ENCODE measurements at regions not wholly inside any gene's neighbourhood (a gene's known extent, or its start where the extent isn't known, plus 50 kb on each side); places are given as distances from the start of the nearest gene placed in this dataset.
"Not testable (repeated sequence)": the region's sequence is repeated elsewhere in the genome, so short reads cannot be mapped to it uniquely, and the experiment has no call there.

- WGBS (ENCODE audit: insufficient coverage): no CpG with 5 or more reads among the region's 3 CpGs
- no peaks in the 10 kb centered on the region for H3K36me3 Mint-ChIP-seq
- H3K27me3 ChIP-seq (replicated peaks in 1 of 2; ENCODE audit: control insufficient read depth in 2 of 2, extremely low read depth in 1 of 2, insufficient read depth in 2 of 2, low read length in 1 of 2): no peaks in the 10 kb centered on the region
- H3K4me1 ChIP-seq (ENCODE audit: control insufficient read depth in 1 of 2, extremely low read depth in 1 of 2, insufficient read depth in 2 of 2, low read length in 2 of 2): no peaks in the 10 kb centered on the region
- ChIA-PET CTCF (no interaction called here), POLR2A (no interaction called here)
- no peak overlapping the region for H3K27ac ChIP-seq (ENCODE audit: low read length)
- no peak overlapping the region for H3K4me3 ChIP-seq (ENCODE audit: control insufficient read depth in 1 of 2, extremely low read depth in 1 of 2, low read length in 1 of 2)
- DNase-seq (no peak), ATAC-seq (replicated peaks in 1 of 4) (no peak)
- H3K27ac Mint-ChIP-seq: no peak overlapping the region
- H3K9me3 Mint-ChIP-seq: peaks cover 6 to 17% (median 12%) of the 10 kb centered on the region in 3 donors
- H3K9me3 ChIP-seq: no peaks in the 10 kb centered on the region
- no peaks in the 10 kb centered on the region for H3K36me3 ChIP-seq (ENCODE audit: control insufficient read depth in 2 of 2, extremely low read depth in 1 of 2, insufficient read depth in 1 of 2, low read length in 1 of 2)
- H3K27me3 Mint-ChIP-seq: no peaks in the 10 kb centered on the region
- no peaks in the 10 kb centered on the region for H3K4me1 Mint-ChIP-seq
- no peak overlapping the region for H3K4me3 Mint-ChIP-seq
Observed at GRCh38 chr5:125484272-125484741, 737.9 kb upstream of the ZNF608 start.

DNA sequence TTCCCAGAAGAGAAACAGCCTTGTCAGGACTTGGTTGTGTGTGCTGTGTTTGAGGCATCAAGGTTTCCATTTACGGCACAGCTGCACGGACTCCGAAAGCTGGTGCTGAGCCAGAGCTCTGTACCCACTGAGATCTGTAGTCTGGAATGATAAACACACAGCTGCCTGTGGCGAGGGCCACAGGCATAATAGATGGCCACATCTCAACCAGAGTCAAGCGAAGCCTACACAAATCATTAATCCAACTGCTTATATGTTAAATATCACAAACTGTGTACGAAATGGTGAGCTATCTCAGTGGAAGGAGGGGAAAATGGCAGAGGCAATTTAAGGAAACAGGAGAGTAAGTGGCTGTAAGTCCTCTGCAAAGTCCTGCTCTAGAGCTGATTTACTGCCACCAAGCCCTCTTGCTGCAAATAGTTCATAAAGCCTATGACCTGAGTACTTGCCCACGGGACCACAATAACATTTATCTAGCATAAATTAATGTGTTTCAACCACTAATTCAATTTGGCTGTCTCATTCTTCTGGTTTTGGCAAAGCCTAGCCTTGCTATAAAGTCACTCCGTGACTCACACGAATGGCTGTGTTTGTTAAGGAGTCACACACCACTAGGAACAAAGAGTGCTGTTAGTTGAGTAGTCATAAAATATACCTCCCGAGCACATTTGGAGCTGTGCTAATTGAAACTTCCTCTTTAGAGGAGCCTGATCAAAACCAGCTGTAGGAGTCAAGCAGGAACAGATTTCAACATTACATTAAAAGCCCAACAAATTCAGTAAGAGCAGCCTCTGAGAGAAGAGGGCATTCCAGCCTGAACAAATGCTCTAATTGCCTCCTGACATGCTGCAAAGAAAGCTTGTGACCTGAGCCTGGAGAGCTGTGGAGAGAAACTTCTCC, 738.6 kb upstream of the ZNF608 start:
- H3K27me3 Mint-ChIP-seq: no peaks in the 10 kb centered on the region
- Histone ChIP-seq H3K27me3 (replicated peaks in 1 of 2; ENCODE audit: control insufficient read depth in 2 of 2, extremely low read depth in 1 of 2, insufficient read depth in 2 of 2, low read length in 1 of 2) (no peaks in the 10 kb centered on the region), H3K4me1 (ENCODE audit: control insufficient read depth in 1 of 2, extremely low read depth in 1 of 2, insufficient read depth in 2 of 2, low read length in 2 of 2) (no peaks in the 10 kb centered on the region), H3K27ac (ENCODE audit: low read length) (no peak overlapping the region), H3K4me3 (ENCODE audit: control insufficient read depth in 1 of 2, extremely low read depth in 1 of 2, low read length in 1 of 2) (no peak overlapping the region), H3K9me3 (no peaks in the 10 kb centered on the region), H3K36me3 (ENCODE audit: control insufficient read depth in 2 of 2, extremely low read depth in 1 of 2, insufficient read depth in 1 of 2, low read length in 1 of 2) (no peaks in the 10 kb centered on the region)
- ChIA-PET POLR2A (no interaction called here), CTCF (no interaction called here)
- WGBS (ENCODE audit: insufficient coverage): 70% methylated on average over 4 of the region's 10 CpGs
- ATAC-seq (replicated peaks in 1 of 4) (no peak), DNase-seq (no peak)
- H3K9me3 Mint-ChIP-seq: peaks cover 3 to 11% (median 8%) of the 10 kb centered on the region in 3 donors
- H3K4me1 Mint-ChIP-seq: no peaks in the 10 kb centered on the region
- no peak overlapping the region for H3K4me3 Mint-ChIP-seq
- H3K36me3 Mint-ChIP-seq: no peaks in the 10 kb centered on the region
- no peak overlapping the region for H3K27ac Mint-ChIP-seq

DNA sequence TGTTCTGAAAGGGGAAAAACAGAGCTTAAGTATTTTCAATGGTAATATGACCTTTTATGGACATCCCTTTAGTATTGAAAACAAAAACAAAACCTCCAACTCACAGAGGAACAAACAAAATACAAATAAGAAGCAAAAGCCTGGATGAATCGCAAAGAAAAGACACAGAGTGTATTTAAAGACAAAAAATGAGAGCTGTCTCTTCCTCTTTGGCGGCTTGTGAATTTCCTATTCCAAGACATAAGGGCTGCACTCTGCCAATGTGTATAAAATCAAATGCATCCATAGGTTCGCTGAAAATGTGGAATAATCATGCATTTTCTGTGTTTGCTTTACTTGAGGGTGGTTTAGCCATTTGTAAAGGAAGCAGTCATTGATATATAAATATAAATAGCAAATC, 739.3 kb upstream of the ZNF608 start:
- peaks cover 3 to 10% (median 8%) of the 10 kb centered on the region in 3 donors for H3K9me3 Mint-ChIP-seq
- no peaks in the 10 kb centered on the region for H3K4me1 Mint-ChIP-seq
- Histone ChIP-seq H3K4me3 (ENCODE audit: control insufficient read depth in 1 of 2, extremely low read depth in 1 of 2, low read length in 1 of 2) (no peak overlapping the region), H3K27ac (ENCODE audit: low read length) (no peak overlapping the region), H3K36me3 (ENCODE audit: control insufficient read depth in 2 of 2, extremely low read depth in 1 of 2, insufficient read depth in 1 of 2, low read length in 1 of 2) (no peaks in the 10 kb centered on the region), H3K4me1 (ENCODE audit: control insufficient read depth in 1 of 2, extremely low read depth in 1 of 2, insufficient read depth in 2 of 2, low read length in 2 of 2) (no peaks in the 10 kb centered on the region), H3K27me3 (replicated peaks in 1 of 2; ENCODE audit: control insufficient read depth in 2 of 2, extremely low read depth in 1 of 2, insufficient read depth in 2 of 2, low read length in 1 of 2) (no peaks in the 10 kb centered on the region), H3K9me3 (no peaks in the 10 kb centered on the region)
- CTCF ChIA-PET: no interaction called here
- no peak overlapping the region for H3K4me3 Mint-ChIP-seq
- H3K27ac Mint-ChIP-seq: no peak overlapping the region
- POLR2A ChIA-PET: no interaction called here
- H3K36me3 Mint-ChIP-seq: no peaks in the 10 kb centered on the region
- H3K27me3 Mint-ChIP-seq: no peaks in the 10 kb centered on the region
- DNase-seq (no peak), ATAC-seq (replicated peaks in 1 of 4) (no peak)
- WGBS (ENCODE audit: insufficient coverage): no CpG with 5 or more reads among the region's 3 CpGs

DNA sequence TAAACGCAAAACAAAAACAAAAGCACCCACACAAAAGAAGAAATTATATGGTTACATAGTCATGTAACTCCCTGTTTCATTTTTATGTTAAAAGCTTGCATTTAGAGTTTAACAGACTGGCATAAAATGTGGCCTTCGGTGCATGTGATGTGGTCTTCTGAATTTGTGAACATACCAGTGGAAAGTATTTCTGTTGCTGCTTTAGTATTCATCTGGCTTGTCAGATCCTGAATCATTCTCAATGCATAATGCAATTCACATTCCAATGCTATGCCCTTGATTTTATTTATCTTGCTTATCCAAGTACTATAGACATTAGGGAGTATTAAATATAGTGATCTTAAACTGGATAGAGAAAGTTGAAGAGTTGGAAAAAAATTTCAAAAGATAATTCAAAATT, 740.2 kb upstream of the ZNF608 start:
- H3K27me3 Mint-ChIP-seq: no peaks in the 10 kb centered on the region
- CTCF ChIA-PET: no interaction called here

GRCh38 chr5:125487231-125487630, 740.8 kb upstream of the ZNF608 start:
- no peaks in the 10 kb centered on the region for H3K4me1 ChIP-seq (ENCODE audit: control insufficient read depth in 1 of 2, extremely low read depth in 1 of 2, insufficient read depth in 2 of 2, low read length in 2 of 2)
- no peak overlapping the region for H3K27ac ChIP-seq (ENCODE audit: low read length)
- Mint-ChIP-seq H3K4me3 (no peak overlapping the region), H3K27ac (no peak overlapping the region), H3K9me3 (peaks cover 3 to 9% (median 4%) of the 10 kb centered on the region in 3 donors), H3K36me3 (no peaks in the 10 kb centered on the region), H3K27me3 (no peaks in the 10 kb centered on the region), H3K4me1 (no peaks in the 10 kb centered on the region)
- WGBS (ENCODE audit: insufficient coverage): 100% methylated on average over 1 of the region's 3 CpGs
- no peaks in the 10 kb centered on the region for H3K36me3 ChIP-seq (ENCODE audit: control insufficient read depth in 2 of 2, extremely low read depth in 1 of 2, insufficient read depth in 1 of 2, low read length in 1 of 2)
- no peak overlapping the region for H3K4me3 ChIP-seq (ENCODE audit: control insufficient read depth in 1 of 2, extremely low read depth in 1 of 2, low read length in 1 of 2)
- no peak for ATAC-seq (replicated peaks in 1 of 4)
- CTCF ChIA-PET: no interaction called here
- POLR2A ChIA-PET: interaction anchor here in 1 of 2 donors (0.7 kb wide), 1 partner anchor 40 kb away, joined by 3 read pairs; no protein-coding TSS in a partner anchor
- H3K9me3 ChIP-seq: no peaks in the 10 kb centered on the region
- no peak for DNase-seq
- H3K27me3 ChIP-seq (replicated peaks in 1 of 2; ENCODE audit: control insufficient read depth in 2 of 2, extremely low read depth in 1 of 2, insufficient read depth in 2 of 2, low read length in 1 of 2): no peaks in the 10 kb centered on the region

More for the DNA sequence above, 740.2 kb upstream of the ZNF608 start:
- H3K4me1 Mint-ChIP-seq: no peaks in the 10 kb centered on the region
- H3K4me3 Mint-ChIP-seq: no peak overlapping the region
- no peaks in the 10 kb centered on the region for H3K27me3 ChIP-seq (replicated peaks in 1 of 2; ENCODE audit: control insufficient read depth in 2 of 2, extremely low read depth in 1 of 2, insufficient read depth in 2 of 2, low read length in 1 of 2)
- H3K27ac ChIP-seq (ENCODE audit: low read length): no peak overlapping the region
- H3K9me3 ChIP-seq: no peaks in the 10 kb centered on the region
- H3K36me3 Mint-ChIP-seq: no peaks in the 10 kb centered on the region
- peaks cover 3 to 8% (median 3%) of the 10 kb centered on the region in 3 donors for H3K9me3 Mint-ChIP-seq
- H3K4me1 ChIP-seq (ENCODE audit: control insufficient read depth in 1 of 2, extremely low read depth in 1 of 2, insufficient read depth in 2 of 2, low read length in 2 of 2): no peaks in the 10 kb centered on the region
- WGBS (ENCODE audit: insufficient coverage): no CpG with 5 or more reads among the region's 2 CpGs
- no peaks in the 10 kb centered on the region for H3K36me3 ChIP-seq (ENCODE audit: control insufficient read depth in 2 of 2, extremely low read depth in 1 of 2, insufficient read depth in 1 of 2, low read length in 1 of 2)
- POLR2A ChIA-PET: interaction anchor here in 1 of 2 donors (0.7 kb wide), 1 partner anchor 41 kb away, joined by 3 read pairs; no protein-coding TSS in a partner anchor
- H3K27ac Mint-ChIP-seq: no peak overlapping the region
- ATAC-seq (replicated peaks in 1 of 4) (no peak), DNase-seq (no peak)
- H3K4me3 ChIP-seq (ENCODE audit: control insufficient read depth in 1 of 2, extremely low read depth in 1 of 2, low read length in 1 of 2): no peak overlapping the region

- CTCF ChIA-PET; H3K27me3 ChIP-seq (replicated peaks in 1 of 2; ENCODE audit: control insufficient read depth in 2 of 2, extremely low read depth in 1 of 2, insufficient read depth in 2 of 2, low read length in 1 of 2); H3K4me3 ChIP-seq (ENCODE audit: control insufficient read depth in 1 of 2, extremely low read depth in 1 of 2, low read length in 1 of 2); H3K27me3 Mint-ChIP-seq; H3K4me3 Mint-ChIP-seq; H3K4me1 Mint-ChIP-seq; H3K4me1 ChIP-seq (ENCODE audit: control insufficient read depth in 1 of 2, extremely low read depth in 1 of 2, insufficient read depth in 2 of 2, low read length in 2 of 2); H3K36me3 Mint-ChIP-seq; H3K27ac Mint-ChIP-seq; H3K9me3 ChIP-seq; H3K36me3 ChIP-seq (ENCODE audit: control insufficient read depth in 2 of 2, extremely low read depth in 1 of 2, insufficient read depth in 1 of 2, low read length in 1 of 2); DNase-seq; ATAC-seq (replicated peaks in 1 of 4); POLR2A ChIA-PET; H3K27ac ChIP-seq (ENCODE audit: low read length): not testable (repeated sequence)
- WGBS (ENCODE audit: insufficient coverage): no CpG with 5 or more reads among the region's 4 CpGs
- H3K9me3 Mint-ChIP-seq: peaks cover 3 to 10% (median 5%) of the 10 kb centered on the region in 3 donors
Observed at GRCh38 chr5:125487652-125488051, 741.2 kb upstream of the ZNF608 start.

Data from T-cell (primary cell).